Liver (tissue), 8 donors: ENCODE measurements at regions not wholly inside any gene's neighbourhood (a gene's known extent, or its start where the extent isn't known, plus 50 kb on each side); places are given as distances from the start of the nearest gene placed in this dataset.
A peak's percentile ranks its signal among the peaks of the same experiment; 100 is the strongest.

Experiments
- DNase-seq: peaks from one replicate; pipeline ENCODE4 v3.0.0-alpha.2; 2017; ENCODE audit warnings: low spot score
- H3K27ac ChIP-seq, 2 donors: one replicate each; pipeline ENCODE4 v1.7.0; 2013; ENCODE audit warnings: inconsistent platforms in 2 of 2, low read length in 2 of 2, control low read depth in 1 of 2, low read depth in 1 of 2, mild to moderate bottlenecking in 1 of 2
- H3K27me3 ChIP-seq, 4 donors: one replicate each; pipeline versions ENCODE4 v1.6.1 to v1.7.0; 2013; ENCODE audit warnings: low read length in 3 of 4, inconsistent platforms in 1 of 4, mild to moderate bottlenecking in 1 of 4, moderate library complexity in 1 of 4; ENCODE audit not compliant: control insufficient read depth in 4 of 4, insufficient read depth in 4 of 4
- H3K36me3 ChIP-seq, 4 donors: one replicate each; pipeline versions ENCODE4 v1.6.1 to v1.7.0; 2013; ENCODE audit warnings: low read length in 3 of 4, mild to moderate bottlenecking in 3 of 4, low read depth in 1 of 4, moderate library complexity in 1 of 4; ENCODE audit not compliant: control insufficient read depth in 4 of 4, insufficient read depth in 3 of 4
- H3K4me1 ChIP-seq, 4 donors: one replicate each; pipeline versions ENCODE4 v1.6.1 to v1.7.0; 2013; ENCODE audit warnings: low read length in 3 of 4, mild to moderate bottlenecking in 3 of 4, moderate library complexity in 1 of 4; ENCODE audit not compliant: control insufficient read depth in 4 of 4, insufficient read depth in 4 of 4
- H3K4me3 ChIP-seq, 3 donors: one replicate each; pipeline versions ENCODE4 v1.6.1 to v1.7.0; 2013; ENCODE audit warnings: low read length in 3 of 3, control low read depth in 1 of 3, low read depth in 1 of 3, mild to moderate bottlenecking in 1 of 3
- H3K9ac ChIP-seq, 2 donors: one replicate each; pipeline ENCODE4 v1.7.0; 2013; ENCODE audit warnings: low read length in 2 of 2, mild to moderate bottlenecking in 2 of 2, moderate library complexity in 2 of 2, control low read depth in 1 of 2, low read depth in 1 of 2
- H3K9me3 ChIP-seq, 4 donors: one replicate each; pipeline versions ENCODE4 v1.6.1 to v1.7.0; 2013; ENCODE audit warnings: low read length in 3 of 4; ENCODE audit not compliant: control insufficient read depth in 4 of 4
- EGR1 ChIP-seq, 2 donors: IDR thresholded peaks; 2 replicates each; pipeline ENCODE4 v1.6.1; 2016 to 2018; ENCODE audit warnings: antibody characterized with exemption in 2 of 2, low read depth in 2 of 2
- FOXA1 ChIP-seq: IDR thresholded peaks from 2 replicates; pipeline ENCODE4 v1.6.1; 2016; ENCODE audit warnings: antibody characterized with exemption
- FOXA2 ChIP-seq: IDR thresholded peaks from 2 replicates; pipeline ENCODE4 v1.6.1; 2016; ENCODE audit warnings: antibody characterized with exemption
- GABPA ChIP-seq, 2 donors: IDR thresholded peaks in 1 of 2; conservative IDR thresholded peaks in 1 of 2; 2 replicates each; pipeline ENCODE4 v1.6.1; 2016; ENCODE audit warnings: antibody characterized with exemption in 2 of 2, mild to moderate bottlenecking in 1 of 2, moderate library complexity in 1 of 2
- HNF4A ChIP-seq, 2 donors: conservative IDR thresholded peaks; 2 replicates each; pipeline ENCODE4 v1.6.1; 2016; ENCODE audit warnings: antibody characterized with exemption in 2 of 2, mild to moderate bottlenecking in 2 of 2
- HNF4G ChIP-seq: IDR thresholded peaks from 2 replicates; pipeline ENCODE4 v1.6.1; 2016; ENCODE audit warnings: antibody characterized with exemption
- JUND ChIP-seq, 2 donors: IDR thresholded peaks; 2 replicates each; pipeline ENCODE4 v1.6.1; 2016; ENCODE audit warnings: antibody characterized with exemption in 2 of 2
- NR2F2 ChIP-seq: IDR thresholded peaks from 2 replicates; pipeline ENCODE4 v1.6.1; 2016; ENCODE audit warnings: antibody characterized with exemption
- RAD21 ChIP-seq, 2 donors: IDR thresholded peaks; 2 replicates each; pipeline ENCODE4 v1.6.1; 2016; ENCODE audit warnings: antibody characterized with exemption in 2 of 2, mild to moderate bottlenecking in 2 of 2
- RXRA ChIP-seq, 2 donors: IDR thresholded peaks; 2 replicates each; pipeline ENCODE4 v1.6.1; 2017 to 2018; ENCODE audit warnings: antibody characterized with exemption in 2 of 2, mild to moderate bottlenecking in 1 of 2
- SP1 ChIP-seq: IDR thresholded peaks from 2 replicates; pipeline ENCODE4 v1.6.1; 2018; ENCODE audit warnings: antibody characterized with exemption, mild to moderate bottlenecking
- TAF1 ChIP-seq: conservative IDR thresholded peaks from 2 replicates; pipeline ENCODE4 v1.6.1; 2016; ENCODE audit warnings: antibody characterized with exemption, mild to moderate bottlenecking
- YY1 ChIP-seq: IDR thresholded peaks from 2 replicates; pipeline ENCODE4 v1.6.1; 2016; ENCODE audit warnings: antibody characterized with exemption, mild to moderate bottlenecking
- WGBS: extraction: QIAGEN DNeasy Blood & Tissue Kit; methylation state at CpG from one replicate; pipeline ENCODE4 v1.1.7; 2013; 5-methylcytosine and 5-hydroxymethylcytosine counted together
- TF ChIP-seq, protein P1 (sequence below): IDR thresholded peaks from 2 replicates; pipeline ENCODE4 v1.6.1; 2016; ENCODE audit warnings: antibody characterized with exemption
- TF ChIP-seq, protein P2 (sequence below): IDR thresholded peaks from 2 replicates; pipeline ENCODE4 v1.6.1; 2016; ENCODE audit warnings: antibody characterized with exemption
- TF ChIP-seq, protein P3 (sequence below): fragments of 150-350 bp; IDR thresholded peaks from 2 replicates; pipeline ENCODE4 v1.5.1; 2017; ENCODE audit warnings: improper control_type of control experiment, low read depth, low read length; ENCODE audit not compliant: missing input control
- TF ChIP-seq, protein P4 (sequence below): IDR thresholded peaks from 2 replicates; pipeline ENCODE4 v1.6.1; 2016; ENCODE audit warnings: antibody characterized with exemption, mild to moderate bottlenecking
- TF ChIP-seq, protein P5 (sequence below): IDR thresholded peaks from 2 replicates; pipeline ENCODE4 v1.6.1; 2016; ENCODE audit warnings: antibody characterized with exemption
- donor health status: healthy.
- donor health status: healthy.
- donor health status: healthy.
- donor health status: healthy.
- donor health status: healthy.

DNA sequence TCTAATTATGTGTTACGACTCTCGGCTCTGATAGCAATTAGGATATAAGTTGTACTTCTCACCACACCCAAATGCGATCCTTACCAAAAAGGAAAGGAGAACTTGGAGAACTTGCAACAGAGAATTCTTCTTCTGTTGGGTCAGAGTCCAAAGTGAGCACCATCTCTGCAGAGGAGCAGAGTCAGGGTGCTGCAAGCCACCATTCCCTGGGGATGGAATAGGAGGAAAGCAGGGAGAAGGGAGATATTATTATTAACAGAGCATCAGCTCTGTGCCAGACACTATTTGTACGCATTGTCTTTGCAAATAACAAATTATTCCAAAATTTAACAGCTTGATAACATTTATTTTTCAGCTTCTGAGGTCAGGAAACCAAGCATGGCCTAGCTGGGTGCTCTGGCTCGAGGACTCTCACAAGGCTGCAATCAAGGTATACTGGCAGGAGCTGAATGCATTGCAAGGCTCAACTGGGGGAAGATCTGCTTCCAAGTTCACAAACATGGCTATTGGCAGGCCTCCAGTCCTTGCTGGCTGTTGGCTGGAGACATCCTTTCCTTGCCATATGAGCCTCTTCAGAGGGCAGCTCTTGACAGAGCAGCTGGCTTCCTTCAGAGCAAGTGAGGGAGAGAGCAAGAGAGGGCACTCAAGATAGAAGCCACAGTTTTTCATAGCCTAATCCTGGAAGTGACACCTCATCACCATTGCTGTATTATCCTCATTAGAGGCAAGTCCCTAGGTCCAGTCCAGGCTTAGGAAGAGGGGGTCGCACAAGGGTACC, 296.2 kb upstream of the CDH5 start:
- H3K27ac ChIP-seq, result no peak overlapping the region
- H3K36me3 ChIP-seq, result no peaks in the 10 kb centered on the region
- peaks cover 0 to 3% (median 0%) of the 10 kb centered on the region in 4 donors for H3K4me1 ChIP-seq
- peaks cover 0 to 3% (median 0%) of the 10 kb centered on the region in 4 donors for H3K9me3 ChIP-seq
- H3K4me3 ChIP-seq, result no peak overlapping the region
- TF ChIP-seq, protein P1, sequence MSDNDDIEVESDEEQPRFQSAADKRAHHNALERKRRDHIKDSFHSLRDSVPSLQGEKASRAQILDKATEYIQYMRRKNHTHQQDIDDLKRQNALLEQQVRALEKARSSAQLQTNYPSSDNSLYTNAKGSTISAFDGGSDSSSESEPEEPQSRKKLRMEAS, result no peak
- peak; percentile 64 for TF ChIP-seq NR2F2
- 78% methylated on average over 6 of the region's 6 CpGs for WGBS
- no peak overlapping the region for H3K9ac ChIP-seq
- H3K27me3 ChIP-seq, result peaks cover 0 to 7% (median 0%) of the 10 kb centered on the region in 4 donors
- DNase-seq, result no peak

DNA sequence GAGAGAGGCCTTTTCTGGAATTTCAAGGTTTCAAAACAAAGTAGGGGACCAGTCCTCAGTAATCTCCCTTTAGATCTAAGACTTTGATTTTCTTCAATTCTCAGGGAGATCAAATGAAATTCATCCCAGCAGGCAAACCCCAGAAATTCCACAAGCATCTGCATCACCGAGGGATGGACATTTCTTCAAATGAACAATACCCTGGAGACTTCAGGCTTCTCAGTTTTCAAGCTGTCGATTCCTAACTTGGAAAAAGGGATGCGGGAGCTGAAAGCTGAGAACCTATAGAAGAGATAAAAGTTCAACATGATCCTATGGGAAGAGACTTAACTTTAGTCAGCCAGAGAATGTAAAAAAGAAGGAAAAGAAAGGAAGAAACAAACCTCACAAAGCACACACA, 296.9 kb upstream of the CDH5 start:
- H3K27me3 ChIP-seq, result peaks cover 0 to 7% (median 0%) of the 10 kb centered on the region in 4 donors
- DNase-seq, result no peak
- no peak overlapping the region for H3K4me3 ChIP-seq
- WGBS, result 76% methylated on average over 3 of the region's 3 CpGs
- TF ChIP-seq, protein P1, result no peak
- TF ChIP-seq RAD21 (IDR thresholded peaks at IDR 0.05), result no peak
- no peak for TF ChIP-seq EGR1 (IDR thresholded peaks at IDR 0.05; ENCODE audit: low read depth in 2 of 2)
- TF ChIP-seq GABPA (IDR thresholded peaks at IDR 0.05 in 1 of 2, conservative IDR thresholded peaks at IDR 0.05 in 1 of 2), result no peak
- no peak for TF ChIP-seq JUND (IDR thresholded peaks at IDR 0.05)
- TF ChIP-seq, protein P2, sequence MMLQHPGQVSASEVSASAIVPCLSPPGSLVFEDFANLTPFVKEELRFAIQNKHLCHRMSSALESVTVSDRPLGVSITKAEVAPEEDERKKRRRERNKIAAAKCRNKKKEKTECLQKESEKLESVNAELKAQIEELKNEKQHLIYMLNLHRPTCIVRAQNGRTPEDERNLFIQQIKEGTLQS, result no peak
- TF ChIP-seq FOXA1, result no peak
- no peak for TF ChIP-seq TAF1
- TF ChIP-seq FOXA2, result no peak
- TF ChIP-seq, protein P3, sequence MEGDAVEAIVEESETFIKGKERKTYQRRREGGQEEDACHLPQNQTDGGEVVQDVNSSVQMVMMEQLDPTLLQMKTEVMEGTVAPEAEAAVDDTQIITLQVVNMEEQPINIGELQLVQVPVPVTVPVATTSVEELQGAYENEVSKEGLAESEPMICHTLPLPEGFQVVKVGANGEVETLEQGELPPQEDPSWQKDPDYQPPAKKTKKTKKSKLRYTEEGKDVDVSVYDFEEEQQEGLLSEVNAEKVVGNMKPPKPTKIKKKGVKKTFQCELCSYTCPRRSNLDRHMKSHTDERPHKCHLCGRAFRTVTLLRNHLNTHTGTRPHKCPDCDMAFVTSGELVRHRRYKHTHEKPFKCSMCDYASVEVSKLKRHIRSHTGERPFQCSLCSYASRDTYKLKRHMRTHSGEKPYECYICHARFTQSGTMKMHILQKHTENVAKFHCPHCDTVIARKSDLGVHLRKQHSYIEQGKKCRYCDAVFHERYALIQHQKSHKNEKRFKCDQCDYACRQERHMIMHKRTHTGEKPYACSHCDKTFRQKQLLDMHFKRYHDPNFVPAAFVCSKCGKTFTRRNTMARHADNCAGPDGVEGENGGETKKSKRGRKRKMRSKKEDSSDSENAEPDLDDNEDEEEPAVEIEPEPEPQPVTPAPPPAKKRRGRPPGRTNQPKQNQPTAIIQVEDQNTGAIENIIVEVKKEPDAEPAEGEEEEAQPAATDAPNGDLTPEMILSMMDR, result no peak
- no peak for TF ChIP-seq RXRA (IDR thresholded peaks at IDR 0.05)
- TF ChIP-seq SP1, result no peak
- TF ChIP-seq HNF4A (conservative IDR thresholded peaks at IDR 0.05), result no peak
- TF ChIP-seq HNF4G, result no peak
- TF ChIP-seq YY1, result no peak
- TF ChIP-seq, protein P4, sequence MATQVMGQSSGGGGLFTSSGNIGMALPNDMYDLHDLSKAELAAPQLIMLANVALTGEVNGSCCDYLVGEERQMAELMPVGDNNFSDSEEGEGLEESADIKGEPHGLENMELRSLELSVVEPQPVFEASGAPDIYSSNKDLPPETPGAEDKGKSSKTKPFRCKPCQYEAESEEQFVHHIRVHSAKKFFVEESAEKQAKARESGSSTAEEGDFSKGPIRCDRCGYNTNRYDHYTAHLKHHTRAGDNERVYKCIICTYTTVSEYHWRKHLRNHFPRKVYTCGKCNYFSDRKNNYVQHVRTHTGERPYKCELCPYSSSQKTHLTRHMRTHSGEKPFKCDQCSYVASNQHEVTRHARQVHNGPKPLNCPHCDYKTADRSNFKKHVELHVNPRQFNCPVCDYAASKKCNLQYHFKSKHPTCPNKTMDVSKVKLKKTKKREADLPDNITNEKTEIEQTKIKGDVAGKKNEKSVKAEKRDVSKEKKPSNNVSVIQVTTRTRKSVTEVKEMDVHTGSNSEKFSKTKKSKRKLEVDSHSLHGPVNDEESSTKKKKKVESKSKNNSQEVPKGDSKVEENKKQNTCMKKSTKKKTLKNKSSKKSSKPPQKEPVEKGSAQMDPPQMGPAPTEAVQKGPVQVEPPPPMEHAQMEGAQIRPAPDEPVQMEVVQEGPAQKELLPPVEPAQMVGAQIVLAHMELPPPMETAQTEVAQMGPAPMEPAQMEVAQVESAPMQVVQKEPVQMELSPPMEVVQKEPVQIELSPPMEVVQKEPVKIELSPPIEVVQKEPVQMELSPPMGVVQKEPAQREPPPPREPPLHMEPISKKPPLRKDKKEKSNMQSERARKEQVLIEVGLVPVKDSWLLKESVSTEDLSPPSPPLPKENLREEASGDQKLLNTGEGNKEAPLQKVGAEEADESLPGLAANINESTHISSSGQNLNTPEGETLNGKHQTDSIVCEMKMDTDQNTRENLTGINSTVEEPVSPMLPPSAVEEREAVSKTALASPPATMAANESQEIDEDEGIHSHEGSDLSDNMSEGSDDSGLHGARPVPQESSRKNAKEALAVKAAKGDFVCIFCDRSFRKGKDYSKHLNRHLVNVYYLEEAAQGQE, result no peak
- TF ChIP-seq NR2F2, result no peak
- TF ChIP-seq, protein P5, sequence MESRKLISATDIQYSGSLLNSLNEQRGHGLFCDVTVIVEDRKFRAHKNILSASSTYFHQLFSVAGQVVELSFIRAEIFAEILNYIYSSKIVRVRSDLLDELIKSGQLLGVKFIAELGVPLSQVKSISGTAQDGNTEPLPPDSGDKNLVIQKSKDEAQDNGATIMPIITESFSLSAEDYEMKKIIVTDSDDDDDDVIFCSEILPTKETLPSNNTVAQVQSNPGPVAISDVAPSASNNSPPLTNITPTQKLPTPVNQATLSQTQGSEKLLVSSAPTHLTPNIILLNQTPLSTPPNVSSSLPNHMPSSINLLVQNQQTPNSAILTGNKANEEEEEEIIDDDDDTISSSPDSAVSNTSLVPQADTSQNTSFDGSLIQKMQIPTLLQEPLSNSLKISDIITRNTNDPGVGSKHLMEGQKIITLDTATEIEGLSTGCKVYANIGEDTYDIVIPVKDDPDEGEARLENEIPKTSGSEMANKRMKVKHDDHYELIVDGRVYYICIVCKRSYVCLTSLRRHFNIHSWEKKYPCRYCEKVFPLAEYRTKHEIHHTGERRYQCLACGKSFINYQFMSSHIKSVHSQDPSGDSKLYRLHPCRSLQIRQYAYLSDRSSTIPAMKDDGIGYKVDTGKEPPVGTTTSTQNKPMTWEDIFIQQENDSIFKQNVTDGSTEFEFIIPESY, result no peak
- no peaks in the 10 kb centered on the region for H3K36me3 ChIP-seq
- peaks cover 0 to 3% (median 0%) of the 10 kb centered on the region in 4 donors for H3K4me1 ChIP-seq
- H3K9ac ChIP-seq, result no peak overlapping the region
- H3K9me3 ChIP-seq, result peaks cover 0 to 3% (median 0%) of the 10 kb centered on the region in 4 donors
- H3K27ac ChIP-seq, result no peak overlapping the region
